HepG2 (cell line): ENCODE measurements at regions not wholly inside any gene's neighbourhood (a gene's known extent, or its start where the extent isn't known, plus 50 kb on each side); places are given as distances from the start of the nearest gene placed in this dataset.
A peak's percentile ranks its signal among the peaks of the same experiment; 100 is the strongest.

ENCODE experiments used
- ATAC-seq: fragments of 200-7000 bp; cut with Tn5 transposase; 3 replicates; pipeline ENCODE4 v1.9.1; 2020; ENCODE audit warnings: mild to moderate bottlenecking, moderate library complexity
- BruUV-seq: library from RNA; stranded (reverse); fragments of 400-500 nt; replicated peaks from 2 replicates; lab custom pipeline; 2021; lab: Mats Ljungman, UMichigan
- CTCF ChIA-PET: fragments of 300-600 bp; formaldehyde crosslinking; extraction: SDS; loops from one replicate; lab custom pipeline; 2021; ENCODE audit warnings: low total read pairs, inconsistent platforms, low intra/inter-chr PET ratio; lab: Yijun Ruan, JAX
- POLR2A ChIA-PET: fragments of 350-600 bp; sonication (Branson Sonifier 250); formaldehyde crosslinking; loops from one replicate; lab custom pipeline; 2020; ENCODE audit warnings: antibody characterized with exemption, inconsistent platforms; lab: Yijun Ruan, JAX
- DNase-seq: peaks from one replicate; pipeline ENCODE4 v3.0.0-alpha.2; 2015; ENCODE audit warnings: low spot score
- FAIRE-seq: peaks from 3 replicates; lab custom pipeline; 2011; peaks lifted over from hg19 to GRCh38; lab: Jason Lieb, UNC
- H2AFZ ChIP-seq: one replicate; pipeline ENCODE4 v1.6.1; 2011; ENCODE audit warnings: low read length, inconsistent platforms
- H3K27ac ChIP-seq: fragments of 300-600 bp; 3 replicates; pipeline ENCODE4 v1.8.0; 2011; ENCODE audit warnings: mixed run types, mild to moderate bottlenecking, mixed read lengths, low read length, inconsistent platforms; ENCODE audit not compliant: insufficient read depth; ENCODE audit errors: extremely low read length
- H3K27me3 ChIP-seq, 2 experiments: fragments of 200-600 bp in 1 of 2; 2 replicates in 1 of 2; 3 replicates in 1 of 2; pipeline versions ENCODE4 v1.6.0 to v1.8.0; 2011; ENCODE audit warnings: low read length in 2 of 2, mild to moderate bottlenecking in 2 of 2, moderate library complexity in 2 of 2, inconsistent platforms in 1 of 2; ENCODE audit not compliant: insufficient read depth in 2 of 2, control insufficient read depth in 1 of 2
- H3K36me3 ChIP-seq, 2 experiments: fragments of 200-600 bp in 1 of 2; replicated peaks in 1 of 2; 2 replicates in 1 of 2; 3 replicates in 1 of 2; pipeline versions ENCODE4 v1.5.1 to v1.8.0; 2011; ENCODE audit warnings: low read length in 2 of 2, inconsistent platforms in 1 of 2; ENCODE audit not compliant: insufficient read depth in 2 of 2, control insufficient read depth in 1 of 2
- H3K4me1 ChIP-seq: 2 replicates; pipeline ENCODE4 v1.5.1; 2012; ENCODE audit warnings: low read length, inconsistent platforms; ENCODE audit not compliant: insufficient read depth
- H3K4me2 ChIP-seq: 2 replicates; pipeline ENCODE4 v1.6.0; 2011; ENCODE audit warnings: low read depth, low read length, inconsistent platforms
- H3K4me3 ChIP-seq, 3 experiments: fragments of 200-600 bp in 1 of 3; sonication (generic), shearing (Covaris generic) in 1 of 3; replicated peaks in 1 of 3; 2 replicates each; pipeline ENCODE4 v1.5.1; 2011 to 2016; ENCODE audit warnings: low read length in 3 of 3, inconsistent platforms in 2 of 3, low read depth in 2 of 3, mild to moderate bottlenecking in 2 of 3, control low read depth in 1 of 3, mixed read lengths in 1 of 3; ENCODE audit not compliant: insufficient read depth in 1 of 3
- H3K79me2 ChIP-seq: one replicate; pipeline ENCODE4 v1.6.1; 2011; ENCODE audit warnings: low read length, inconsistent platforms; ENCODE audit not compliant: insufficient read depth
- H3K9ac ChIP-seq: 2 replicates; pipeline ENCODE4 v1.6.0; 2011; ENCODE audit warnings: mild to moderate bottlenecking, low read depth, low read length, inconsistent platforms; ENCODE audit not compliant: insufficient read depth
- H3K9me3 ChIP-seq: 2 replicates; pipeline ENCODE4 v1.5.1; 2012; ENCODE audit warnings: mild to moderate bottlenecking, low read length
- H4K20me1 ChIP-seq: 2 replicates; pipeline ENCODE4 v1.6.0; 2011; ENCODE audit warnings: inconsistent platforms, mild to moderate bottlenecking, low read length, moderate library complexity; ENCODE audit not compliant: insufficient read depth
- AGO1 ChIP-seq: fragments of 200-400 bp; formaldehyde crosslinking; IDR thresholded peaks from 2 replicates; pipeline ENCODE4 v1.6.1; 2017; ENCODE audit warnings: mild to moderate bottlenecking, low read depth, low read length, moderate library complexity; ENCODE audit not compliant: poor library complexity, severe bottlenecking
- ATF7 ChIP-seq, 2 experiments: fragments of 450-650 bp in 1 of 2; sonication (generic) in 1 of 2; formaldehyde crosslinking in 1 of 2; IDR thresholded peaks; 2 replicates each; pipeline versions ENCODE4 v1.4.0 to v1.6.1; 2016 to 2020; ENCODE audit warnings: antibody characterized with exemption in 1 of 2, mild to moderate bottlenecking in 1 of 2, missing genetic modification reagents in 1 of 2
- CEBPG ChIP-seq: IDR thresholded peaks from 2 replicates; pipeline ENCODE4 v1.6.1; 2016
- HNRNPLL ChIP-seq: fragments of 200-400 bp; formaldehyde crosslinking; IDR thresholded peaks from 2 replicates; pipeline ENCODE4 v1.6.1; 2017; ENCODE audit warnings: mild to moderate bottlenecking, low read depth, low read length; ENCODE audit not compliant: poor library complexity, severe bottlenecking
- MTA3 ChIP-seq: sonication (generic); formaldehyde crosslinking; IDR thresholded peaks from 2 replicates; pipeline ENCODE4 v1.4.0; 2020; ENCODE audit warnings: missing genetic modification reagents
- U2AF2 ChIP-seq: fragments of 200-400 bp; formaldehyde crosslinking; IDR thresholded peaks from 2 replicates; pipeline ENCODE4 v1.6.1; 2017; ENCODE audit warnings: low read depth, mild to moderate bottlenecking, low read length
- ZMYM3 ChIP-seq: sonication (generic); formaldehyde crosslinking; IDR thresholded peaks from 2 replicates; pipeline ENCODE4 v1.5.1; 2020; ENCODE audit warnings: mild to moderate bottlenecking, missing genetic modification reagents
- ZNF124 ChIP-seq: sonication (generic); formaldehyde crosslinking; IDR thresholded peaks from 2 replicates; pipeline ENCODE4 v1.4.0; 2020; ENCODE audit warnings: missing genetic modification reagents
- ZNF720 ChIP-seq: sonication (generic); formaldehyde crosslinking; IDR thresholded peaks from 2 replicates; pipeline ENCODE4 v1.4.0; 2020; ENCODE audit warnings: missing genetic modification reagents
- WGBS: methylation state at CpG from one replicate; pipeline ENCODE4 v1.1.6; 2017; ENCODE audit warnings: low lambda C conversion rate; 5-methylcytosine and 5-hydroxymethylcytosine counted together
- in situ Hi-C: cut with HindIII; loops from 2 replicates; pipeline ENCODE4 v1.10.0; 2017; ENCODE audit warnings: low pct_unique_long_range_greater_than_20kb; ENCODE audit not compliant: extremely low pct_ligation_motif_present
- intact Hi-C: fragments of 100-400 bp; cut with micrococcal nuclease; formaldehyde crosslinking; loops from one replicate; pipeline ENCODE4 v1.10.0; 2022; ENCODE audit not compliant: unreplicated experiment

DNA sequence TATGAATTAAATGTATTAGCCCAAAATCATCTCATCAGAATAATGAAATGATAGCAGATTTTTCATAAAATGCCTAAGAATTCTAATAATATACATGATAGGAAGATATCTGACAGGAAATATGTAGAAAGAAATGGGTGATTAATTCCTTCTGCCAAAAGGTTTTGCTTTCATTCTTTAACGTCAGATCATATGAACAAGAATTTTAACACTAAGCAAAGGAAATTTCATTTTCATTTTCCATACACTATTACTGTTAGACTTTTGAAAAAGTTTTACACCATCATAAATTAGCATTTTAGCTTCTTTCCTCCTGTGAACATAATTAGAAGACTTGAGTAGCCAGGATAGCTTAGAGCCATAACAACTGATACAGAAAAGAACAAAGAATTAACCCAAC lies 1099.9 kb downstream of the NSUN3 start:
- H3K27ac ChIP-seq = no peak overlapping the region
- 0% methylated on average over 1 of the region's 1 CpG for WGBS
- POLR2A ChIA-PET = no interaction called here
- intact Hi-C loops (no loop called here), in situ Hi-C loops (no loop called here)
- no peaks in the 10 kb centered on the region for H4K20me1 ChIP-seq
- no peak for TF ChIP-seq U2AF2
- TF ChIP-seq ZNF124 (CRISPR knock-in tag) = no peak
- no peak for TF ChIP-seq AGO1
- TF ChIP-seq HNRNPLL = no peak
- no peak for TF ChIP-seq MTA3 (CRISPR knock-in tag)
- TF ChIP-seq ZNF720 (CRISPR knock-in tag) = no peak
- no peak for TF ChIP-seq ZMYM3 (CRISPR knock-in tag)
- FAIRE-seq (no peak), DNase-seq (no peak), ATAC-seq (no peak)
- H3K4me3 ChIP-seq = no peak overlapping the region
- no peaks in the 10 kb centered on the region for H3K79me2 ChIP-seq
- H3K4me2 ChIP-seq = no peak overlapping the region
- H2AFZ ChIP-seq = no peak overlapping the region
- CTCF ChIA-PET = no interaction called here
- BruUV-seq = no TSS peak
- no peaks in the 10 kb centered on the region for H3K9me3 ChIP-seq
- no peaks in the 10 kb centered on the region for H3K27me3 ChIP-seq
- no peak overlapping the region for H3K9ac ChIP-seq
- no peaks in the 10 kb centered on the region for H3K36me3 ChIP-seq
- H3K4me1 ChIP-seq = no peaks in the 10 kb centered on the region

- no peak overlapping the region for H3K27ac ChIP-seq
- POLR2A ChIA-PET = no interaction called here
- H3K9ac ChIP-seq = no peak overlapping the region
- no peaks in the 10 kb centered on the region for H3K79me2 ChIP-seq
- no peaks in the 10 kb centered on the region for H3K36me3 ChIP-seq
- DNase-seq (no peak), FAIRE-seq (no peak), ATAC-seq (no peak)
- 38% methylated on average over 4 of the region's 4 CpGs for WGBS
- no peaks in the 10 kb centered on the region for H3K9me3 ChIP-seq
- intact Hi-C loops (no loop called here), in situ Hi-C loops (no loop called here)
- CTCF ChIA-PET = no interaction called here
- no peaks in the 10 kb centered on the region for H3K4me1 ChIP-seq
- H3K27me3 ChIP-seq = no peaks in the 10 kb centered on the region
- no TSS peak for BruUV-seq
- no peaks in the 10 kb centered on the region for H4K20me1 ChIP-seq
- TF ChIP-seq ATF7 (IDR thresholded peaks at IDR 0.05) = peak; percentile 74
- TF ChIP-seq ATF7 (CRISPR knock-in tag; IDR thresholded peaks at IDR 0.05) = no peak
- TF ChIP-seq CEBPG (CRISPR knock-in tag) = no peak
- H3K4me2 ChIP-seq = no peak overlapping the region
- H2AFZ ChIP-seq = no peak overlapping the region
- H3K4me3 ChIP-seq = no peak overlapping the region
Observed at GRCh38 chr3:95167748-95168147, 1104.9 kb downstream of the NSUN3 start.
